OCI-LY1 (cell line): ENCODE measurements at regions not wholly inside any gene's neighbourhood (a gene's known extent, or its start where the extent isn't known, plus 50 kb on each side); places are given as distances from the start of the nearest gene placed in this dataset.

Experiments
- EZH2 ChIP-seq: fragments of 200-600 bp; sonication (generic), shearing (Covaris generic); IDR thresholded peaks from 2 replicates; pipeline ENCODE4 v1.8.0; 2017; ENCODE audit warnings: borderline replicate concordance, mixed run types, mild to moderate bottlenecking, antibody characterized with exemption, low read length, moderate library complexity, mixed read lengths
- TF ChIP-seq, protein P1 (sequence below): fragments of 200-600 bp; sonication (generic), shearing (Covaris generic); IDR thresholded peaks from 2 replicates; pipeline ENCODE4 v1.5.1; 2017; ENCODE audit warnings: mild to moderate bottlenecking, antibody characterized with exemption, low read length, moderate library complexity, mixed read lengths

- TF ChIP-seq, protein P1, sequence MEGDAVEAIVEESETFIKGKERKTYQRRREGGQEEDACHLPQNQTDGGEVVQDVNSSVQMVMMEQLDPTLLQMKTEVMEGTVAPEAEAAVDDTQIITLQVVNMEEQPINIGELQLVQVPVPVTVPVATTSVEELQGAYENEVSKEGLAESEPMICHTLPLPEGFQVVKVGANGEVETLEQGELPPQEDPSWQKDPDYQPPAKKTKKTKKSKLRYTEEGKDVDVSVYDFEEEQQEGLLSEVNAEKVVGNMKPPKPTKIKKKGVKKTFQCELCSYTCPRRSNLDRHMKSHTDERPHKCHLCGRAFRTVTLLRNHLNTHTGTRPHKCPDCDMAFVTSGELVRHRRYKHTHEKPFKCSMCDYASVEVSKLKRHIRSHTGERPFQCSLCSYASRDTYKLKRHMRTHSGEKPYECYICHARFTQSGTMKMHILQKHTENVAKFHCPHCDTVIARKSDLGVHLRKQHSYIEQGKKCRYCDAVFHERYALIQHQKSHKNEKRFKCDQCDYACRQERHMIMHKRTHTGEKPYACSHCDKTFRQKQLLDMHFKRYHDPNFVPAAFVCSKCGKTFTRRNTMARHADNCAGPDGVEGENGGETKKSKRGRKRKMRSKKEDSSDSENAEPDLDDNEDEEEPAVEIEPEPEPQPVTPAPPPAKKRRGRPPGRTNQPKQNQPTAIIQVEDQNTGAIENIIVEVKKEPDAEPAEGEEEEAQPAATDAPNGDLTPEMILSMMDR: no peak
- no peak for TF ChIP-seq EZH2
Observed at GRCh38 chr20:6866741-6867140, 99.3 kb downstream of the BMP2 start.
